Natural killer cell (primary cell): ENCODE measurements at regions not wholly inside any gene's neighbourhood (a gene's known extent, or its start where the extent isn't known, plus 50 kb on each side); places are given as distances from the start of the nearest gene placed in this dataset.

Experiments used
- ATAC-seq, 3 donors: fragments of 150-1000 bp in 2 of 3; fragments of 200-7000 bp in 1 of 3; cut with Tn5 transposase; 1 replicate in 1 of 3; 2 replicates in 2 of 3; pipeline ENCODE4 v1.10.0; 2021; ENCODE audit warnings: mild to moderate bottlenecking in 2 of 3, moderate library complexity in 2 of 3
- DNase-seq, 2 donors: peaks; one replicate each; pipeline versions ENCODE4 v3.0.0 to v3.0.0-alpha.2; 2013 to 2021; ENCODE audit warnings: mixed read lengths in 1 of 2
- H3K27ac ChIP-seq: one replicate; pipeline ENCODE4 v1.5.1; 2013; ENCODE audit warnings: mild to moderate bottlenecking, low read length
- H3K27me3 ChIP-seq: one replicate; pipeline ENCODE4 v1.6.1; 2013; ENCODE audit warnings: low read length; ENCODE audit not compliant: control insufficient read depth, insufficient read depth
- H3K36me3 ChIP-seq: one replicate; pipeline ENCODE4 v1.6.1; 2013; ENCODE audit warnings: low read length; ENCODE audit not compliant: control insufficient read depth, insufficient read depth
- H3K4me1 ChIP-seq: one replicate; pipeline ENCODE4 v1.6.1; 2013; ENCODE audit warnings: low read length; ENCODE audit not compliant: control insufficient read depth, insufficient read depth
- H3K4me3 ChIP-seq: one replicate; pipeline ENCODE4 v1.5.1; 2013; ENCODE audit warnings: low read length
- H3K9me3 ChIP-seq: one replicate; pipeline ENCODE4 v1.6.1; 2013; ENCODE audit warnings: low read length; ENCODE audit not compliant: control insufficient read depth, insufficient read depth
- H3K27ac Mint-ChIP-seq, 2 donors: one replicate each; pipeline ENCODE4 v1.8.0; 2022; ENCODE audit warnings: mild to moderate bottlenecking in 2 of 2, mixed read lengths in 2 of 2, moderate library complexity in 1 of 2
- H3K27me3 Mint-ChIP-seq, 2 donors: one replicate each; pipeline ENCODE4 v1.8.0; 2022; ENCODE audit warnings: low read depth in 2 of 2, mixed read lengths in 2 of 2
- H3K36me3 Mint-ChIP-seq: one replicate; pipeline ENCODE4 v1.8.0; 2022; ENCODE audit warnings: mixed read lengths
- H3K4me1 Mint-ChIP-seq, 2 donors: one replicate each; pipeline ENCODE4 v1.8.0; 2022; ENCODE audit warnings: mixed read lengths in 2 of 2
- H3K4me3 Mint-ChIP-seq: one replicate; pipeline ENCODE4 v1.8.0; 2022; ENCODE audit warnings: mild to moderate bottlenecking, moderate library complexity, mixed read lengths
- H3K9me3 Mint-ChIP-seq, 2 donors: one replicate each; pipeline ENCODE4 v1.8.0; 2022; ENCODE audit warnings: mixed read lengths in 2 of 2
- whole genome bisulfite sequencing: methylation state at CpG from one replicate; pipeline ENCODE4 v1.1.7; 2013; ENCODE audit warnings: missing lambda C conversion rate; ENCODE audit not compliant: insufficient coverage; 5-methylcytosine and 5-hydroxymethylcytosine counted together
- intact Hi-C: fragments of 100-400 bp; cut with micrococcal nuclease; formaldehyde crosslinking; loops from one replicate; pipeline ENCODE4 v1.14.2; 2022
- TF ChIP-seq, protein P1 (sequence below): fragments of 200-600 bp; IDR thresholded peaks from one replicate; pipeline ENCODE4 v1.8.0; 2022; ENCODE audit warnings: antibody characterized with exemption

DNA sequence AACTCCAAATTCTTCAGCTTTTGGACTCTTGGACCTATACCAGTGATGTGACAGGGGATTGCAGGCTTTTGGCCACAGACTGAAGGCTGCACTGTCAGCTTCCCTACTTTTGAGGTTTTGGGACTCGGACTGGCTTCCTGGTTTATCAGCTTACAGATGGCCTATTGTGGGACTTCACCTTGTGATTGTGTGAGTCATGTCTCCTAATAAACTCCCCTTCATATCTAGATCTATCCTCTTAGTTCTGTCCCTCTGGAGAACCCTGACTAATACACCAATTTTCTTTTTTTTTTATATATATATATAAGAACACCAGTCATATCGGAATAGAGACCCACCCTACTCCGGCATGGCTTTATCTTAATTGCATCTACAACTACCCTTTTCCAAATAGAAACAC is 166.8 kb downstream of the ETV1 start:
- Histone ChIP-seq H3K27me3 (no peaks in the 10 kb centered on the region), H3K4me1 (no peaks in the 10 kb centered on the region), H3K4me3 (no peak overlapping the region), H3K36me3 (no peaks in the 10 kb centered on the region), H3K27ac (no peak overlapping the region), H3K9me3 (no peaks in the 10 kb centered on the region)
- H3K27ac Mint-ChIP-seq, result no peak overlapping the region
- peaks cover 0 to 2% of the 10 kb centered on the region in 2 donors for H3K27me3 Mint-ChIP-seq
- H3K4me3 Mint-ChIP-seq, result no peak overlapping the region
- H3K4me1 Mint-ChIP-seq, result no peaks in the 10 kb centered on the region
- TF ChIP-seq, protein P1, sequence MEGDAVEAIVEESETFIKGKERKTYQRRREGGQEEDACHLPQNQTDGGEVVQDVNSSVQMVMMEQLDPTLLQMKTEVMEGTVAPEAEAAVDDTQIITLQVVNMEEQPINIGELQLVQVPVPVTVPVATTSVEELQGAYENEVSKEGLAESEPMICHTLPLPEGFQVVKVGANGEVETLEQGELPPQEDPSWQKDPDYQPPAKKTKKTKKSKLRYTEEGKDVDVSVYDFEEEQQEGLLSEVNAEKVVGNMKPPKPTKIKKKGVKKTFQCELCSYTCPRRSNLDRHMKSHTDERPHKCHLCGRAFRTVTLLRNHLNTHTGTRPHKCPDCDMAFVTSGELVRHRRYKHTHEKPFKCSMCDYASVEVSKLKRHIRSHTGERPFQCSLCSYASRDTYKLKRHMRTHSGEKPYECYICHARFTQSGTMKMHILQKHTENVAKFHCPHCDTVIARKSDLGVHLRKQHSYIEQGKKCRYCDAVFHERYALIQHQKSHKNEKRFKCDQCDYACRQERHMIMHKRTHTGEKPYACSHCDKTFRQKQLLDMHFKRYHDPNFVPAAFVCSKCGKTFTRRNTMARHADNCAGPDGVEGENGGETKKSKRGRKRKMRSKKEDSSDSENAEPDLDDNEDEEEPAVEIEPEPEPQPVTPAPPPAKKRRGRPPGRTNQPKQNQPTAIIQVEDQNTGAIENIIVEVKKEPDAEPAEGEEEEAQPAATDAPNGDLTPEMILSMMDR, result no peak
- H3K36me3 Mint-ChIP-seq, result no peaks in the 10 kb centered on the region
- H3K9me3 Mint-ChIP-seq, result peaks cover 0 to 2% of the 10 kb centered on the region in 2 donors
- intact Hi-C loops, result no loop called here
- 83% methylated on average over 1 of the region's 3 CpGs for WGBS
- DNase-seq (no peak), ATAC-seq (no peak)

DNA sequence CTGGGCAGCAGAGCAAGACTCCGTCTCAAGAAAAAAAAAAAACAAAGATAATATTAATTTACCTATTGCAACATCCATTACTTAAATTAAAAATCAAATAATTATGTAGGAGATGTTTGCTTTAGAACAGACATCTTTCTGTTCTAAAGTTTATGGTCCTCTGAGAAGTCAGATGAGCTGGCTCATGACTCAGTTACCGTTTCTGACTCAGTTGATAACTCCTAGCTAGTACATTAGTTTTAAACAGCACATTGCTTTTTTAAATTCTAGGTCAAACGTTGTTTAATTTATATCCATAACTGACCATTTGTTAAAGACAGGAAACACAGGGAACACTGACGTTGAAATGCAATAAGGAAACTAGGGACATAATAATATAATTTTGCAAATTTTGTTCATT is 162.7 kb downstream of the ETV1 start:
- intact Hi-C loops, result no loop called here
- Mint-ChIP-seq H3K4me3 (no peak overlapping the region), H3K36me3 (no peaks in the 10 kb centered on the region), H3K27ac (no peak overlapping the region), H3K9me3 (no peaks in the 10 kb centered on the region), H3K27me3 (no peaks in the 10 kb centered on the region), H3K4me1 (peaks cover 8 to 11% of the 10 kb centered on the region in 2 donors)
- DNase-seq, result no peak
- no peak for ATAC-seq
- WGBS, result 59% methylated on average over 3 of the region's 4 CpGs
- TF ChIP-seq, protein P1, result no peak
- no peaks in the 10 kb centered on the region for H3K27me3 ChIP-seq
- H3K4me3 ChIP-seq, result no peak overlapping the region
- no peak overlapping the region for H3K27ac ChIP-seq
- no peaks in the 10 kb centered on the region for H3K9me3 ChIP-seq
- H3K4me1 ChIP-seq, result no peaks in the 10 kb centered on the region
- H3K36me3 ChIP-seq, result no peaks in the 10 kb centered on the region

DNA sequence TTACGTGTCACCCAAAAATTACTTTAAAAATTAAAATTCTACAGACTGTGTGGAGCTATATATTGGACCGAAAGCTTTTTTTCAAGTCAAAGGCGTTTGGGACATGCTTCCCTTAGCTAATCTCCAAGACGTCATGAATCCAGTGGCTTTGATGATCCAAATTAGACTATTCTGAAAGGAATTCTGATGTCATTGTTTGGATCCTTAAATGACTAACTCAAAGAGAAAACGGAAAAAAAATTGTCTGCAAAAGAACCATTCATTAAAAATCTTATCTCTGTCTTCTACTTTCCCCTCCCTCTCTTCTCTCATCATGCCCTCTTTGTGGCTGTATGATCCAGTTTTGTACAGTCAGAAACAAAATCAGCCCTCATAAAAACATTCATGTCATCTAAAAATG is 161.8 kb downstream of the ETV1 start:
- H3K4me1 Mint-ChIP-seq, result peaks cover 8 to 11% of the 10 kb centered on the region in 2 donors
- H3K4me3 Mint-ChIP-seq, result no peak overlapping the region
- no peaks in the 10 kb centered on the region for H3K36me3 Mint-ChIP-seq
- Histone ChIP-seq H3K4me1 (no peaks in the 10 kb centered on the region), H3K36me3 (no peaks in the 10 kb centered on the region), H3K9me3 (no peaks in the 10 kb centered on the region), H3K4me3 (no peak overlapping the region), H3K27me3 (no peaks in the 10 kb centered on the region), H3K27ac (no peak overlapping the region)
- ATAC-seq, result no peak
- no peaks in the 10 kb centered on the region for H3K27me3 Mint-ChIP-seq
- H3K27ac Mint-ChIP-seq, result no peak overlapping the region
- intact Hi-C loops, result no loop called here
- TF ChIP-seq, protein P1, result no peak
- DNase-seq, result no peak
- 85% methylated on average over 4 of the region's 5 CpGs for WGBS
- H3K9me3 Mint-ChIP-seq, result no peaks in the 10 kb centered on the region

DNA sequence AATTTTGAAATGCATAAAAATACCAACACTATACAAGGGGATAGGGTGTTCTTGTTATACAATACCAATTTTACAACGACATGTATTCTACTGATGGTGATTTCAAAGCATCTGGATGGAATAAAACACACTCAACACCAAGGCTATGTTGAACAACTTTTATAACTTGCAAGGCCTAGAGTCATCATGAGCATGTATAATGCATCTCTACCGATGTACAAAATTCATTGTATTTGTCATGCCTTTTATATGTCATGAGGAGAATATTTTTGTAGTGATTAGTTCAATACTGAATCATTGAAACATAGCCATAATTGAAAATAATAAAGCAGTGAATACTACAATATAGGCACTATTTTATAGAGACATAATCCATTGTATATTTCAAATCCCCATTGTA is 160.2 kb downstream of the ETV1 start:
- WGBS, result 100% methylated on average over 1 of the region's 2 CpGs
- no peak overlapping the region for H3K27ac ChIP-seq
- no peaks in the 10 kb centered on the region for H3K27me3 ChIP-seq
- H3K4me3 ChIP-seq, result no peak overlapping the region
- intact Hi-C loops, result no loop called here
- peaks cover 0 to 5% of the 10 kb centered on the region in 2 donors for H3K27me3 Mint-ChIP-seq
- no peak overlapping the region for H3K4me3 Mint-ChIP-seq
- H3K9me3 ChIP-seq, result no peaks in the 10 kb centered on the region
- no peaks in the 10 kb centered on the region for H3K9me3 Mint-ChIP-seq
- DNase-seq, result no peak
- no peaks in the 10 kb centered on the region for H3K4me1 ChIP-seq
- TF ChIP-seq, protein P1, result no peak
- no peak overlapping the region for H3K27ac Mint-ChIP-seq
- no peaks in the 10 kb centered on the region for H3K36me3 Mint-ChIP-seq
- no peak for ATAC-seq
- peaks cover 8 to 11% of the 10 kb centered on the region in 2 donors for H3K4me1 Mint-ChIP-seq
- H3K36me3 ChIP-seq, result no peaks in the 10 kb centered on the region
